Astrocyte (in vitro differentiated cells and primary cell): ENCODE measurements at regions not wholly inside any gene's neighbourhood (a gene's known extent, or its start where the extent isn't known, plus 50 kb on each side); places are given as distances from the start of the nearest gene placed in this dataset.
A peak's percentile ranks its signal among the peaks of the same experiment; 100 is the strongest.

ENCODE experiments used
- DNase-seq: peaks from one replicate; pipeline ENCODE4 v3.0.0-alpha.2; 2010; ENCODE audit warnings: low read depth
- FAIRE-seq: peaks from 2 replicates; lab custom pipeline; 2011; peaks lifted over from hg19 to GRCh38; lab: Jason Lieb, UNC
- H2AFZ ChIP-seq: 2 replicates; pipeline ENCODE4 v1.6.0; 2012; ENCODE audit warnings: low read depth, low read length, inconsistent platforms
- H3K27ac ChIP-seq: 2 replicates; pipeline ENCODE4 v1.5.1; 2011; ENCODE audit warnings: low read depth, low read length, inconsistent platforms
- H3K27me3 ChIP-seq: 2 replicates; pipeline ENCODE4 v1.6.0; 2011; ENCODE audit warnings: low read length, inconsistent platforms; ENCODE audit not compliant: insufficient read depth
- H3K36me3 ChIP-seq: 2 replicates; pipeline ENCODE4 v1.5.1; 2011; ENCODE audit warnings: low read length, inconsistent platforms; ENCODE audit not compliant: insufficient read depth
- H3K4me1 ChIP-seq: 2 replicates; pipeline ENCODE4 v1.5.1; 2011; ENCODE audit warnings: low read length, inconsistent platforms; ENCODE audit not compliant: insufficient read depth
- H3K4me2 ChIP-seq: 2 replicates; pipeline ENCODE4 v1.6.0; 2012; ENCODE audit warnings: low read length, inconsistent platforms
- H3K4me3 ChIP-seq: 2 replicates; pipeline ENCODE4 v1.5.1; 2011; ENCODE audit warnings: low read depth, mild to moderate bottlenecking, low read length, inconsistent platforms; ENCODE audit not compliant: insufficient read depth
- H3K79me2 ChIP-seq: 2 replicates; pipeline ENCODE4 v1.6.0; 2012; ENCODE audit warnings: mild to moderate bottlenecking, low read length, inconsistent platforms; ENCODE audit not compliant: insufficient read depth
- H3K9ac ChIP-seq: 2 replicates; pipeline ENCODE4 v1.6.0; 2012; ENCODE audit warnings: mild to moderate bottlenecking, low read length, inconsistent platforms
- H3K9me3 ChIP-seq: 2 replicates; pipeline ENCODE4 v1.5.1; 2012; ENCODE audit warnings: low read depth, mild to moderate bottlenecking, low read length, inconsistent platforms; ENCODE audit not compliant: insufficient read depth
- H4K20me1 ChIP-seq: 2 replicates; pipeline ENCODE4 v1.6.0; 2012; ENCODE audit warnings: low read length, inconsistent platforms; ENCODE audit not compliant: insufficient read depth
- H3K27ac Mint-ChIP-seq: one replicate; pipeline ENCODE4 v1.8.0; 2021; ENCODE audit warnings: mild to moderate bottlenecking, mixed read lengths; ENCODE audit not compliant: unreplicated experiment
- H3K27me3 Mint-ChIP-seq: one replicate; pipeline ENCODE4 v1.8.0; 2021; ENCODE audit warnings: low read depth, mixed read lengths; ENCODE audit not compliant: unreplicated experiment
- H3K36me3 Mint-ChIP-seq: one replicate; pipeline ENCODE4 v1.8.0; 2021; ENCODE audit warnings: low read depth, mixed read lengths; ENCODE audit not compliant: unreplicated experiment
- H3K4me1 Mint-ChIP-seq: one replicate; pipeline ENCODE4 v1.8.0; 2021; ENCODE audit warnings: low read depth, mixed read lengths; ENCODE audit not compliant: unreplicated experiment
- H3K4me3 Mint-ChIP-seq: one replicate; pipeline ENCODE4 v1.8.0; 2021; ENCODE audit warnings: mild to moderate bottlenecking, moderate library complexity, mixed read lengths; ENCODE audit not compliant: unreplicated experiment
- H3K9me3 Mint-ChIP-seq: one replicate; pipeline ENCODE4 v1.8.0; 2021; ENCODE audit warnings: mild to moderate bottlenecking, mixed read lengths; ENCODE audit not compliant: unreplicated experiment
- EZH2 ChIP-seq: IDR thresholded peaks from 2 replicates; pipeline ENCODE4 v1.6.1; 2012; ENCODE audit warnings: mild to moderate bottlenecking, low read length, inconsistent platforms; ENCODE audit not compliant: insufficient read depth
- TF ChIP-seq, protein P1 (sequence below): IDR thresholded peaks from 2 replicates; pipeline ENCODE4 v1.5.1; 2011; ENCODE audit warnings: low read depth, mild to moderate bottlenecking, inconsistent platforms, low read length, moderate library complexity; ENCODE audit not compliant: insufficient read depth

DNA sequence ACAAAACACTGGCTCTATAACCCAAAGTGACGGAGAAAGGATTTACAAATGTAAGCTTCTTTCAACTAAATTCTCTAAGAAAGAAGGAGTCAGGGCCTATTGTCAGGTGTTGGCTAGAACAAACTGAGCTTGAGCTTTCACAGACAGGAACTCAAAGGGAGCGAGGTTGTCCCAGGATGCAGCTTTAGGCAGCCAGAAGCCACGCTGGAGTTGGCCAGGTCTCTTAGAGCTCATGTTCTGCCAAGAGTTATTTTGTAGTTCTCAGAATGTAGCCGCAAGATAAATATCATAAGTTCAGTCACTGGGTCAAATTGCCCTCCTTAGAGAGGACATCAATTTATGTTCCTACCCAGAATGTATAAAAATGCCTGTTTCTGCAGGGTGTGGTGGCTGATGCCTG lies 54.1 kb upstream of the GREB1L start:
- Histone ChIP-seq H4K20me1 (no peaks in the 10 kb centered on the region), H3K4me2 (no peak overlapping the region), H3K27ac (no peak overlapping the region), H3K9me3 (no peaks in the 10 kb centered on the region), H2AFZ (no peak overlapping the region), H3K4me3 (no peak overlapping the region), H3K36me3 (no peaks in the 10 kb centered on the region), H3K27me3 (no peaks in the 10 kb centered on the region), H3K4me1 (no peaks in the 10 kb centered on the region), H3K79me2 (no peaks in the 10 kb centered on the region), H3K9ac (no peak overlapping the region)
- Mint-ChIP-seq H3K9me3 (no peaks in the 10 kb centered on the region), H3K4me3 (no peak overlapping the region), H3K27ac (no peak overlapping the region), H3K4me1 (no peaks in the 10 kb centered on the region), H3K36me3 (no peaks in the 10 kb centered on the region), H3K27me3 (peaks cover 3% of the 10 kb centered on the region)
- DNase-seq (no peak), FAIRE-seq (no peak)
- TF ChIP-seq, protein P1, sequence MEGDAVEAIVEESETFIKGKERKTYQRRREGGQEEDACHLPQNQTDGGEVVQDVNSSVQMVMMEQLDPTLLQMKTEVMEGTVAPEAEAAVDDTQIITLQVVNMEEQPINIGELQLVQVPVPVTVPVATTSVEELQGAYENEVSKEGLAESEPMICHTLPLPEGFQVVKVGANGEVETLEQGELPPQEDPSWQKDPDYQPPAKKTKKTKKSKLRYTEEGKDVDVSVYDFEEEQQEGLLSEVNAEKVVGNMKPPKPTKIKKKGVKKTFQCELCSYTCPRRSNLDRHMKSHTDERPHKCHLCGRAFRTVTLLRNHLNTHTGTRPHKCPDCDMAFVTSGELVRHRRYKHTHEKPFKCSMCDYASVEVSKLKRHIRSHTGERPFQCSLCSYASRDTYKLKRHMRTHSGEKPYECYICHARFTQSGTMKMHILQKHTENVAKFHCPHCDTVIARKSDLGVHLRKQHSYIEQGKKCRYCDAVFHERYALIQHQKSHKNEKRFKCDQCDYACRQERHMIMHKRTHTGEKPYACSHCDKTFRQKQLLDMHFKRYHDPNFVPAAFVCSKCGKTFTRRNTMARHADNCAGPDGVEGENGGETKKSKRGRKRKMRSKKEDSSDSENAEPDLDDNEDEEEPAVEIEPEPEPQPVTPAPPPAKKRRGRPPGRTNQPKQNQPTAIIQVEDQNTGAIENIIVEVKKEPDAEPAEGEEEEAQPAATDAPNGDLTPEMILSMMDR: no peak
- TF ChIP-seq EZH2: no peak

DNA sequence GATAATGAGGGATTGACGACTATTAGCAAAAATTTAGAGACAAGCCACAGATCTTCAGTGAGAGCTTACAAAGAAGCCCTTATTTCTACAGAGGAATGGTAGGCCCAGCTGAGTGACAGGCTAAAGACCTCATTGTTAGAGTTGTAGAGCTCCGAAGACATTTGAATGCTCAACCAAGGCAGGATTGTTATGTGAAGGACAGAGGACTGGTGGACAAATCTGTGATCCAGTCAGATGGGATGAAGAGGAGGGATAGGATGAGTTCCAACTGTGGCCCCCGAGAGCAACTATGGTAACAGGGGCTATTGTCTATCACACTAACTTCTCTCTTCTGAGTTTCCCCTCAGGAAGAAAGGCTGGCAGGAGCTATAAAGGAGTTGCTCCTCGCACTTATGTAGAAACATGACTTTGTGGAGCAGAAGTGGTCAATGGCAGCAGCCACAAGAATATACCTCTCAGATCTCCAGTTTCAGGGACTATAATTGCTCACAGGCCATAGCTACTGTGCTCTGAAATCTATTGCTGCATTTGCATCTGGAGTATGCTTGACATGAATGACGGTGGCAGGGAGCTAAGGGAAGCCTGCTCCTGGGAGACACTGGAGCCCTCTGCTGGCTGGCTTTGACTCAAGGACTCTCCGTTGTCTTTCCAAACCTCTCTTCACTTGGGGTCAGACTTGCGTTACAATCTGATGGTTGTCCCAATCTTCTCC lies 50.3 kb upstream of the GREB1L start:
- DNase-seq (peak; percentile 37), FAIRE-seq (peak; percentile 37)
- Mint-ChIP-seq H3K4me1 (no peaks in the 10 kb centered on the region), H3K27me3 (no peaks in the 10 kb centered on the region), H3K9me3 (no peaks in the 10 kb centered on the region), H3K36me3 (no peaks in the 10 kb centered on the region), H3K27ac (no peak overlapping the region), H3K4me3 (no peak overlapping the region)
- TF ChIP-seq EZH2: no peak
- TF ChIP-seq, protein P1: peak; percentile 49
- H4K20me1 ChIP-seq: no peaks in the 10 kb centered on the region
- H3K27ac ChIP-seq: no peak overlapping the region
- H3K4me2 ChIP-seq: no peak overlapping the region
- no peaks in the 10 kb centered on the region for H3K79me2 ChIP-seq
- peaks cover 6% of the 10 kb centered on the region for H3K4me1 ChIP-seq
- H3K9me3 ChIP-seq: no peaks in the 10 kb centered on the region
- H3K4me3 ChIP-seq: no peak overlapping the region
- no peak overlapping the region for H2AFZ ChIP-seq
- no peaks in the 10 kb centered on the region for H3K27me3 ChIP-seq
- H3K36me3 ChIP-seq: no peaks in the 10 kb centered on the region
- H3K9ac ChIP-seq: no peak overlapping the region
